ENCODE measurements at regions not wholly inside any gene's neighbourhood (a gene's known extent, or its start where the extent isn't known, plus 50 kb on each side); places are given as distances from the start of the nearest gene placed in this dataset.

DNA sequence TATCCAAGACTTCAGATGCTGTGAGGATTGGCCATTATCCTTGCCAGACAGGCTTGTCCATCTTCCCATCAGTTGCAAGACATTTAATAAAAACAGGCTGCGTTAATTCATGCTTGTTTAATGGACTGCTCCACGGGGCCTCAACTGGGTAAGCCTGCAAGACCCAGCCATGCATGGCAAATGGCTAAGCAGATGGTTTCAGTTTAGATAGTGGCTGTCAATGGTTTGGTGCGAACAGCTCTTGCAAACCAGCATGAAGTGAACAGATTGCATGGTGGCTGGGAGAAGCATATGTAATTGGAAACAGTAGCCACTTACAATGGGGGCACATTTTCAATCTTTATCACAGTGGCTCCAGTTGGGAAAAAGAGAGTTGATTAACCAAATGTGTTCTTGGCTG, 628.2 kb upstream of the KLF4 start:
- no peak for TF ChIP-seq CTCF (optimal IDR thresholded peaks at IDR 0.05 in 1 of 3, IDR thresholded peaks at IDR 0.05 in 1 of 3, conservative IDR thresholded peaks at IDR 0.05 in 1 of 3; ENCODE audit: extremely low read depth in 1 of 3, insufficient read depth in 2 of 3, low read length in 3 of 3)
- TF ChIP-seq EZH2 (IDR thresholded peaks at IDR 0.05; ENCODE audit: low read length): no peak

Measured in keratinocyte (primary cell).